Sigmoid colon (tissue), 4 donors: ENCODE measurements at regions not wholly inside any gene's neighbourhood (a gene's known extent, or its start where the extent isn't known, plus 50 kb on each side); places are given as distances from the start of the nearest gene placed in this dataset.

ENCODE experiments used
- CTCF ChIP-seq, 4 experiments: fragments of 450-650 bp in 3 of 4; fragments of 200-600 bp in 1 of 4; IDR thresholded peaks; one replicate each; pipeline ENCODE4 v1.5.1; 2016 to 2019; ENCODE audit warnings: antibody characterized with exemption in 4 of 4, mild to moderate bottlenecking in 3 of 4, moderate library complexity in 2 of 4
- EP300 ChIP-seq, 4 donors: sonication (generic); formaldehyde crosslinking; IDR thresholded peaks; one replicate each; pipeline ENCODE4 v1.6.1; 2017; ENCODE audit warnings: antibody characterized with exemption in 4 of 4
- POLR2A ChIP-seq, 2 donors: fragments of 450-650 bp; IDR thresholded peaks; one replicate each; pipeline ENCODE4 v1.6.1; 2016; ENCODE audit warnings: antibody characterized with exemption in 2 of 2, mild to moderate bottlenecking in 2 of 2, moderate library complexity in 2 of 2
- POLR2AphosphoS5 ChIP-seq, 4 donors: sonication (generic); formaldehyde crosslinking; IDR thresholded peaks; one replicate each; pipeline ENCODE4 v1.6.1; 2017; ENCODE audit warnings: antibody characterized with exemption in 4 of 4

GRCh38 chr11:28767574-28767973, 659.4 kb downstream of the METTL15 start:
- TF ChIP-seq POLR2A (IDR thresholded peaks at IDR 0.05) (no peak), CTCF (IDR thresholded peaks at IDR 0.05) (no peak), EP300 (IDR thresholded peaks at IDR 0.05) (no peak), POLR2AphosphoS5 (IDR thresholded peaks at IDR 0.05) (no peak)
